IMR-90 (cell line): ENCODE measurements at regions not wholly inside any gene's neighbourhood (a gene's known extent, or its start where the extent isn't known, plus 50 kb on each side); places are given as distances from the start of the nearest gene placed in this dataset.
A peak's percentile ranks its signal among the peaks of the same experiment; 100 is the strongest.

Experiments
- ATAC-seq: fragments of 200-7000 bp; cut with Tn5 transposase; 2 replicates; pipeline ENCODE4 v1.9.1; 2020; ENCODE audit warnings: low read depth, mild to moderate bottlenecking, moderate library complexity
- BruUV-seq: library from RNA; stranded (reverse); fragments of 400-500 nt; replicated peaks from 2 replicates; lab custom pipeline; 2021; lab: Mats Ljungman, UMichigan
- CTCF ChIA-PET: fragments of 300-600 bp; formaldehyde crosslinking; extraction: SDS; loops from one replicate; lab custom pipeline; 2021; ENCODE audit warnings: antibody characterized with exemption; lab: Yijun Ruan, JAX
- POLR2A ChIA-PET: fragments of 300-600 bp; sonication (Branson Sonifier 250); formaldehyde crosslinking; loops from one replicate; lab custom pipeline; 2022; ENCODE audit warnings: antibody characterized with exemption; ENCODE audit not compliant: unreplicated experiment; lab: Charles Lee
- DNase-seq: peaks from one replicate; pipeline ENCODE4 v3.0.0; 2013
- H2AFZ ChIP-seq: replicated peaks from 2 replicates; pipeline ENCODE3; 2013; ENCODE audit warnings: low read length, mild to moderate bottlenecking; ENCODE audit not compliant: poor library complexity
- H2AK5ac ChIP-seq: 2 replicates; pipeline ENCODE4 v1.6.1; 2013; ENCODE audit warnings: low read depth, low read length, inconsistent platforms
- H2AK9ac ChIP-seq: replicated peaks from 2 replicates; pipeline ENCODE3; 2013; ENCODE audit warnings: mild to moderate bottlenecking, low read depth, low read length, moderate library complexity; ENCODE audit not compliant: poor library complexity
- H2BK120ac ChIP-seq: 2 replicates; pipeline ENCODE4 v1.6.1; 2013; ENCODE audit warnings: low read depth, low read length, inconsistent platforms
- H2BK15ac ChIP-seq: 3 replicates; pipeline ENCODE4 v1.6.1; 2013; ENCODE audit warnings: low read depth, low read length, inconsistent platforms
- H2BK20ac ChIP-seq: 2 replicates; pipeline ENCODE4 v1.6.1; 2013; ENCODE audit warnings: low read depth, mild to moderate bottlenecking, inconsistent platforms, low read length, moderate library complexity
- H2BK5ac ChIP-seq: 2 replicates; pipeline ENCODE4 v1.6.1; 2013; ENCODE audit warnings: mild to moderate bottlenecking, low read depth, low read length, inconsistent platforms; ENCODE audit not compliant: poor library complexity, severe bottlenecking
- H3K14ac ChIP-seq: replicated peaks from 2 replicates; pipeline ENCODE4 v1.6.1; 2013; ENCODE audit warnings: low read depth, low read length, inconsistent platforms
- H3K18ac ChIP-seq: 2 replicates; pipeline ENCODE4 v1.6.1; 2013; ENCODE audit warnings: low read depth, low read length, control low read depth
- H3K23ac ChIP-seq: 2 replicates; pipeline ENCODE4 v1.6.1; 2013; ENCODE audit warnings: low read depth, low read length, inconsistent platforms
- H3K27ac ChIP-seq: 2 replicates; pipeline ENCODE4 v1.5.1; 2013; ENCODE audit warnings: mild to moderate bottlenecking, control low read depth, low read length; ENCODE audit not compliant: insufficient read depth
- H3K27me3 ChIP-seq: 2 replicates; pipeline ENCODE4 v1.6.1; 2013; ENCODE audit warnings: low read length; ENCODE audit not compliant: control insufficient read depth, insufficient read depth
- H3K36me3 ChIP-seq: 2 replicates; pipeline ENCODE4 v1.6.1; 2013; ENCODE audit warnings: low read length, mixed read lengths; ENCODE audit not compliant: control insufficient read depth, insufficient read depth
- H3K4ac ChIP-seq: 2 replicates; pipeline ENCODE4 v1.6.1; 2013; ENCODE audit warnings: low read depth, low read length, inconsistent platforms
- H3K4me1 ChIP-seq: 2 replicates; pipeline ENCODE4 v1.6.1; 2013; ENCODE audit warnings: low read length, mixed read lengths; ENCODE audit not compliant: control insufficient read depth, insufficient read depth
- H3K4me2 ChIP-seq: 2 replicates; pipeline ENCODE4 v1.6.1; 2013; ENCODE audit warnings: low read depth, mild to moderate bottlenecking, control low read depth, low read length, moderate library complexity
- H3K4me3 ChIP-seq: 2 replicates; pipeline ENCODE4 v1.5.1; 2013; ENCODE audit warnings: low read depth, mild to moderate bottlenecking, control low read depth, low read length, moderate library complexity; ENCODE audit not compliant: insufficient read depth
- H3K56ac ChIP-seq: 2 replicates; pipeline ENCODE4 v1.6.1; 2013; ENCODE audit warnings: low read length, inconsistent platforms; ENCODE audit not compliant: insufficient read depth; ENCODE audit errors: extremely low read depth
- H3K79me1 ChIP-seq, 2 experiments: 2 replicates each; pipeline ENCODE4 v1.6.1; 2013; ENCODE audit warnings: low read length in 2 of 2, inconsistent platforms in 1 of 2, low read depth in 1 of 2
- H3K9ac ChIP-seq: 2 replicates; pipeline ENCODE4 v1.6.1; 2013; ENCODE audit warnings: low read depth, low read length, control low read depth
- H3K9me1 ChIP-seq: 2 replicates; pipeline ENCODE4 v1.6.1; 2013; ENCODE audit warnings: low read length, inconsistent platforms; ENCODE audit not compliant: insufficient read depth
- H3K9me3 ChIP-seq: 2 replicates; pipeline ENCODE4 v1.6.1; 2013; ENCODE audit warnings: low read length; ENCODE audit not compliant: control insufficient read depth, insufficient read depth
- H4K20me1 ChIP-seq: 2 replicates; pipeline ENCODE4 v1.6.1; 2013; ENCODE audit warnings: low read length, inconsistent platforms; ENCODE audit not compliant: insufficient read depth
- H4K5ac ChIP-seq: 2 replicates; pipeline ENCODE4 v1.6.1; 2013; ENCODE audit warnings: mild to moderate bottlenecking, low read depth, low read length, control low read depth
- H4K8ac ChIP-seq, 2 experiments: 2 replicates each; pipeline ENCODE4 v1.6.1; 2013; ENCODE audit warnings: low read depth in 2 of 2, low read length in 2 of 2, control low read depth in 1 of 2, inconsistent platforms in 1 of 2
- H4K91ac ChIP-seq: 2 replicates; pipeline ENCODE4 v1.6.1; 2013; ENCODE audit warnings: low read depth, low read length, inconsistent platforms; ENCODE audit not compliant: insufficient read depth
- BHLHE40 ChIP-seq: fragments of 150-350 bp; IDR thresholded peaks from 2 replicates; pipeline ENCODE4 v1.6.1; 2016; ENCODE audit warnings: mild to moderate bottlenecking, low read depth, low read length
- CHD1 ChIP-seq: IDR thresholded peaks from 2 replicates; pipeline ENCODE4 v1.6.1; 2012; ENCODE audit warnings: low read depth, low read length, improper control_type of control experiment
- CTCF ChIP-seq: conservative IDR thresholded peaks from 2 replicates; pipeline ENCODE4 v1.5.1; 2012; ENCODE audit warnings: mild to moderate bottlenecking, low read depth, low read length, improper control_type of control experiment
- FOS ChIP-seq: fragments of 150-350 bp; IDR thresholded peaks from 2 replicates; pipeline ENCODE4 v1.6.1; 2016; ENCODE audit warnings: low read depth, low read length
- MAFK ChIP-seq: IDR thresholded peaks from 2 replicates; pipeline ENCODE4 v1.6.1; 2012; ENCODE audit warnings: low read depth, low read length, improper control_type of control experiment
- MAZ ChIP-seq: IDR thresholded peaks from 2 replicates; pipeline ENCODE4 v1.6.1; 2012; ENCODE audit warnings: low read depth, mild to moderate bottlenecking, low read length, improper control_type of control experiment, moderate library complexity, borderline replicate concordance
- MXI1 ChIP-seq: IDR thresholded peaks from 2 replicates; pipeline ENCODE4 v1.6.1; 2012; ENCODE audit warnings: low read depth, mild to moderate bottlenecking, low read length, moderate library complexity, borderline replicate concordance
- NFE2L2 ChIP-seq: fragments of 150-350 bp; IDR thresholded peaks from 2 replicates; pipeline ENCODE4 v1.6.1; 2016; ENCODE audit warnings: low read depth, mild to moderate bottlenecking, low read length
- POLR2A ChIP-seq: IDR thresholded peaks from 2 replicates; pipeline ENCODE4 v1.6.1; 2012; ENCODE audit warnings: mild to moderate bottlenecking, low read depth, low read length
- RFX5 ChIP-seq: IDR thresholded peaks from 2 replicates; pipeline ENCODE4 v1.8.0; 2012; ENCODE audit warnings: low read depth, mild to moderate bottlenecking, low read length, moderate library complexity
- SMC3 ChIP-seq: fragments of 150-350 bp; IDR thresholded peaks from 2 replicates; pipeline ENCODE4 v1.6.1; 2016; ENCODE audit warnings: low read depth, mild to moderate bottlenecking, antibody characterized with exemption, low read length, moderate library complexity
- WGBS, 2 experiments: methylation state at CpG; one replicate each; pipeline versions ENCODE4 v1.1.5 to v1.1.7; 2013; ENCODE audit warnings: missing lambda C conversion rate in 2 of 2; ENCODE audit not compliant: insufficient read length in 1 of 2; ENCODE audit errors: extremely low coverage in 2 of 2; 5-methylcytosine and 5-hydroxymethylcytosine counted together
- dilution Hi-C: fragments of 300-500 bp; cut with HindIII; formaldehyde crosslinking; loops from one replicate; pipeline ENCODE4 v1.14.3; 2018; ENCODE audit warnings: low sequenced_read_pairs; ENCODE audit not compliant: unreplicated experiment
- in situ Hi-C: fragments of 300-500 bp; cut with MboI; formaldehyde crosslinking; loops from 3 replicates; pipeline ENCODE4 v1.14.3; 2019; ENCODE audit warnings: low sequenced_read_pairs, inconsistent platforms, mixed read lengths
- intact Hi-C: fragments of 100-400 bp; cut with micrococcal nuclease; formaldehyde crosslinking; loops from 2 replicates; pipeline ENCODE4 v1.10.0; 2022
- TF ChIP-seq, protein P1 (sequence below): fragments of 150-350 bp; IDR thresholded peaks from 2 replicates; pipeline ENCODE4 v1.6.1; 2017; ENCODE audit warnings: mild to moderate bottlenecking, antibody characterized with exemption, low read length, low read depth
- TF ChIP-seq, protein P2 (sequence below): fragments of 150-350 bp; IDR thresholded peaks from 2 replicates; pipeline ENCODE4 v1.6.1; 2016; ENCODE audit warnings: low read depth, mild to moderate bottlenecking, low read length, moderate library complexity, borderline replicate concordance

- Histone ChIP-seq H2BK120ac (0 out of 2 replicates have a peak overlapping the region, but pooled peaks have one; percentile 26), H4K91ac (no peak overlapping the region), H3K23ac (no peak overlapping the region), H3K79me1 (no peaks in the 10 kb centered on the region), H2AFZ (peak overlapping the region; percentile 61), H2BK5ac (peak overlapping the region; percentile 63), H3K4me3 (peak overlapping the region; percentile 75; the same call in 1 of the 2 replicates), H4K20me1 (peaks cover 7% of the 10 kb centered on the region; the same call in 1 of the 2 replicates), H3K4me1 (peaks cover 7% of the 10 kb centered on the region; the same call in 1 of the 2 replicates), H2AK9ac (no peak overlapping the region), H3K14ac (peak overlapping the region; percentile 44; the same call in 1 of the 2 replicates), H4K8ac (no peak overlapping the region), H3K9me1 (0 out of 2 replicates have a peak, but pooled peaks cover 2% of the 10 kb centered on the region), H3K36me3 (no peaks in the 10 kb centered on the region), H2AK5ac (peak overlapping the region; percentile 72; the same call in 1 of the 2 replicates), H3K27ac (no peak overlapping the region), H3K4me2 (peak overlapping the region; percentile 76), H3K9me3 (no peaks in the 10 kb centered on the region), H2BK15ac (no peak overlapping the region), H3K56ac (no peak overlapping the region; the same call in 1 of the 2 replicates), H2BK20ac (no peak overlapping the region), H3K18ac (no peak overlapping the region), H3K27me3 (no peaks in the 10 kb centered on the region), H3K4ac (peak overlapping the region; percentile 20; the same call in 1 of the 2 replicates), H4K5ac (no peak overlapping the region), H3K9ac (peak overlapping the region; percentile 35; the same call in 1 of the 2 replicates)
- 5% methylated on average over 5 of the region's 18 CpGs; no CpG with 5 or more reads in 1 of the 2 experiments for WGBS, 2 experiments
- no TSS peak for BruUV-seq
- ChIA-PET POLR2A (no interaction called here), CTCF (no interaction called here)
- ATAC-seq = peak; percentile 56
- DNase-seq = peak; percentile 73
- TF ChIP-seq NFE2L2 (no peak), MXI1 (no peak), MAFK (no peak), POLR2A (no peak), BHLHE40 (no peak), CTCF (no peak), SMC3 (no peak), MAZ (no peak), CHD1 (peak; percentile 45; the same call in 1 of the 2 replicates), RFX5 (no peak), FOS (peak; percentile 69; the same call in 1 of the 2 replicates)
- TF ChIP-seq, protein P1, sequence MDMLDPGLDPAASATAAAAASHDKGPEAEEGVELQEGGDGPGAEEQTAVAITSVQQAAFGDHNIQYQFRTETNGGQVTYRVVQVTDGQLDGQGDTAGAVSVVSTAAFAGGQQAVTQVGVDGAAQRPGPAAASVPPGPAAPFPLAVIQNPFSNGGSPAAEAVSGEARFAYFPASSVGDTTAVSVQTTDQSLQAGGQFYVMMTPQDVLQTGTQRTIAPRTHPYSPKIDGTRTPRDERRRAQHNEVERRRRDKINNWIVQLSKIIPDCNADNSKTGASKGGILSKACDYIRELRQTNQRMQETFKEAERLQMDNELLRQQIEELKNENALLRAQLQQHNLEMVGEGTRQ = no peak
- TF ChIP-seq, protein P2, sequence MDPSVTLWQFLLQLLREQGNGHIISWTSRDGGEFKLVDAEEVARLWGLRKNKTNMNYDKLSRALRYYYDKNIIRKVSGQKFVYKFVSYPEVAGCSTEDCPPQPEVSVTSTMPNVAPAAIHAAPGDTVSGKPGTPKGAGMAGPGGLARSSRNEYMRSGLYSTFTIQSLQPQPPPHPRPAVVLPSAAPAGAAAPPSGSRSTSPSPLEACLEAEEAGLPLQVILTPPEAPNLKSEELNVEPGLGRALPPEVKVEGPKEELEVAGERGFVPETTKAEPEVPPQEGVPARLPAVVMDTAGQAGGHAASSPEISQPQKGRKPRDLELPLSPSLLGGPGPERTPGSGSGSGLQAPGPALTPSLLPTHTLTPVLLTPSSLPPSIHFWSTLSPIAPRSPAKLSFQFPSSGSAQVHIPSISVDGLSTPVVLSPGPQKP = no peak
- dilution Hi-C loops = no loop called here
- intact Hi-C loops = loop anchor here (1.0 to 2.0 kb wide), 2 partner anchors 19 to 26 kb away; a partner anchor contains a TSS
- in situ Hi-C loops = loop anchor here (25.0 kb wide), 1 partner anchor 1501 kb away; a partner anchor contains a TSS
Measured at GRCh38 chr6:26311385-26312095, 53.5 kb upstream of the BTN3A2 start.
